ENCODE measurements at regions not wholly inside any gene's neighbourhood (a gene's known extent, or its start where the extent isn't known, plus 50 kb on each side); places are given as distances from the start of the nearest gene placed in this dataset.

DNA sequence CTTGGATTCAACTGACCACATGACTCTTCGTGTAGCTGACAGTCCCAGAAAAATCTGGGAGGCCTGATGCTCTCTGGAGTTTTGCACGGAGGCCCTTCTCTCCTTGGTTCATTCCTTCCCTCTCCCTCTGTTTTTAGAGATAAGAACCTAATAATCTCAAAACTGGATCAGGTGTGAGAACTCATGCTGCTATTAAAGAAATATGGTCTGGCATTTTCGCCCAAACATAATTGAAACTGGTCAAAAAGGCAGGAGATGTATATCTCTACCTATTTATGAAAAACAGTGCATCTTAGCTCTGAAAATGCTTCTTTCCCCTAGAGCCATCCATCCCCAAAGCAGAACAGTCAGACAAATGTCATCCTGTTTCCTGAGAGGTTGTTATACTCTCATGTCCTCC is 397.5 kb downstream of the PRELID2 start:
- TF ChIP-seq, protein P1, sequence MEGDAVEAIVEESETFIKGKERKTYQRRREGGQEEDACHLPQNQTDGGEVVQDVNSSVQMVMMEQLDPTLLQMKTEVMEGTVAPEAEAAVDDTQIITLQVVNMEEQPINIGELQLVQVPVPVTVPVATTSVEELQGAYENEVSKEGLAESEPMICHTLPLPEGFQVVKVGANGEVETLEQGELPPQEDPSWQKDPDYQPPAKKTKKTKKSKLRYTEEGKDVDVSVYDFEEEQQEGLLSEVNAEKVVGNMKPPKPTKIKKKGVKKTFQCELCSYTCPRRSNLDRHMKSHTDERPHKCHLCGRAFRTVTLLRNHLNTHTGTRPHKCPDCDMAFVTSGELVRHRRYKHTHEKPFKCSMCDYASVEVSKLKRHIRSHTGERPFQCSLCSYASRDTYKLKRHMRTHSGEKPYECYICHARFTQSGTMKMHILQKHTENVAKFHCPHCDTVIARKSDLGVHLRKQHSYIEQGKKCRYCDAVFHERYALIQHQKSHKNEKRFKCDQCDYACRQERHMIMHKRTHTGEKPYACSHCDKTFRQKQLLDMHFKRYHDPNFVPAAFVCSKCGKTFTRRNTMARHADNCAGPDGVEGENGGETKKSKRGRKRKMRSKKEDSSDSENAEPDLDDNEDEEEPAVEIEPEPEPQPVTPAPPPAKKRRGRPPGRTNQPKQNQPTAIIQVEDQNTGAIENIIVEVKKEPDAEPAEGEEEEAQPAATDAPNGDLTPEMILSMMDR (IDR thresholded peaks at IDR 0.05; ENCODE audit: unreplicated experiment), result no peak
- Mint-ChIP-seq H3K9me3 (no peaks in the 10 kb centered on the region), H3K36me3 (no peaks in the 10 kb centered on the region), H3K4me1 (peaks cover 5% of the 10 kb centered on the region), H3K27me3 (ENCODE audit: low read depth) (no peaks in the 10 kb centered on the region), H3K4me3 (no peak overlapping the region), H3K27ac (no peak overlapping the region)
- no peak for DNase-seq (ENCODE audit: low spot score in 2 of 2, unreplicated experiment in 2 of 2)

GRCh38 chr5:145433077-145433476 is 402.1 kb downstream of the PRELID2 start:
- TF ChIP-seq, protein P1 (IDR thresholded peaks at IDR 0.05; ENCODE audit: unreplicated experiment), result no peak
- Mint-ChIP-seq H3K36me3 (no peaks in the 10 kb centered on the region), H3K4me1 (no peaks in the 10 kb centered on the region), H3K9me3 (peaks cover 7% of the 10 kb centered on the region), H3K27ac (no peak overlapping the region), H3K27me3 (ENCODE audit: low read depth) (no peaks in the 10 kb centered on the region), H3K4me3 (no peak overlapping the region)
- DNase-seq (ENCODE audit: low spot score in 2 of 2, unreplicated experiment in 2 of 2), result no peak

DNA sequence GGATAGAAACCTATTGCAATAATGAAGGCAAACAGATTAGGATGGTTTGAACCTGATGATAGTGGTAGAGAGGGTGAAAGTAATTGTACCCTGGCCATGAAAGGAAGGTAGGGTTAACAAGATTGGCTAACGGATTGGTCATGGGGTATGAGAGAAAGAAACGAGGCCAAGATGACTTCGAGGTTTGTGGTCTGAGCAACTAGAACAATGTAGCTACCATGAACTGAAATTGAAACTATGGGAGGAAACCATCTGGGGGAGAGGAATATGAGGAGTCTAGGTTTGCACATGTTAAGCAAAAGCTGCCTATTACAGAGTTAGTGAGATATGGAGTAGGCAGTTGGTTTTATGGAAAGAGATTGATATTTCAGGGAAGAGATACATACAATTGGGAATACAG is 406.0 kb downstream of the PRELID2 start:
- H3K27me3 Mint-ChIP-seq (ENCODE audit: low read depth), result peaks cover 1% of the 10 kb centered on the region
- TF ChIP-seq, protein P1 (IDR thresholded peaks at IDR 0.05; ENCODE audit: unreplicated experiment), result no peak

GRCh38 chr5:145408048-145408341 is 427.1 kb downstream of the PRELID2 start:
- Mint-ChIP-seq H3K9me3 (peaks cover 54% of the 10 kb centered on the region), H3K4me1 (no peaks in the 10 kb centered on the region), H3K27ac (no peak overlapping the region), H3K27me3 (ENCODE audit: low read depth) (no peaks in the 10 kb centered on the region), H3K36me3 (peaks cover 21% of the 10 kb centered on the region), H3K4me3 (no peak overlapping the region)
- TF ChIP-seq, protein P1 (IDR thresholded peaks at IDR 0.05; ENCODE audit: unreplicated experiment), result no peak
- no peak for DNase-seq (ENCODE audit: low spot score in 2 of 2, unreplicated experiment in 2 of 2)

More for the DNA sequence above, 406.0 kb downstream of the PRELID2 start:
- no peak for DNase-seq (ENCODE audit: low spot score in 2 of 2, unreplicated experiment in 2 of 2)
- H3K4me1 Mint-ChIP-seq, result no peaks in the 10 kb centered on the region
- H3K4me3 Mint-ChIP-seq, result no peak overlapping the region
- peaks cover 4% of the 10 kb centered on the region for H3K36me3 Mint-ChIP-seq
- H3K27ac Mint-ChIP-seq, result no peak overlapping the region
- peaks cover 21% of the 10 kb centered on the region for H3K9me3 Mint-ChIP-seq

DNA sequence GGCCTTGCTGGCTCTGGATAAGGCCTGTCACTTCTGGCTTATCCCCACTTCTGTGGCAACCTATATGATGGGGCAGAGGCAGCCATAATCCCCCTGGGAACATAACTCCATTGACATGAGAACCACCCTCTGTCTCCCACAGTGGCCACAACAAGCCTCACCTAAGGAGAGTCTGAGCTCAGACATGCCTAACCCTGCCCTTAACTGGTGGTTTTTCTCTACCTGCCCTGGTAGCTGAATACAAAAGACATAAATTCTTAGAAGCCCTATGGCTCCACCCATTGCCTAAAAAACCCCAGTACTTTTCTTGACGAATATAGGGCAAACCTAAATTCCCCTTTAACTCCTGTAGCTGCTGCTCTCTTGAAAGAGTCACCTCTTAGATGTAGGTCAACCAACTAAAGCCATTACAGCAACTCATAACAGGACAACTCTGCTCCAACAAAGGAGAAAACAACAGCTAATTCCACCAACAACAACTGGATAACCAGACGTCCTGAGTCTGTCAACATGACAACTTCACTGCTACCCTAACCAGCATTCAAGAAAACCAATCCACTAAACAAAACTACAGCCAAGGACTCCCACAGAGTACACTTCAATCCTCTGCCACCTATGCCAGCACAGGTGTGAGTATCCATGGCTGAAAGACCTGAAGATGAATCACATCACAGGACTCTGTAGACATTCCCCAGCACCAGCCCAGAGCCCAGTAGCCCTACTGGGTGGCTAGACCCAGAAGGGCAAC is 427.7 kb downstream of the PRELID2 start:
- Mint-ChIP-seq H3K36me3 (peaks cover 19% of the 10 kb centered on the region), H3K4me1 (no peaks in the 10 kb centered on the region), H3K9me3 (peaks cover 48% of the 10 kb centered on the region), H3K27ac (no peak overlapping the region), H3K4me3 (no peak overlapping the region), H3K27me3 (ENCODE audit: low read depth) (no peaks in the 10 kb centered on the region)
- TF ChIP-seq, protein P1 (IDR thresholded peaks at IDR 0.05; ENCODE audit: unreplicated experiment), result no peak
- no peak for DNase-seq (ENCODE audit: low spot score in 2 of 2, unreplicated experiment in 2 of 2)

Data from mesothelial cell of epicardium (in vitro differentiated cells).